Large intestine (tissue), 3 donors: ENCODE measurements at regions not wholly inside any gene's neighbourhood (a gene's known extent, or its start where the extent isn't known, plus 50 kb on each side); places are given as distances from the start of the nearest gene placed in this dataset.

Source experiments
- DNase-seq, 2 donors: peaks; one replicate each; pipeline versions ENCODE4 v3.0.0 to v3.0.0-alpha.2; 2013
- H3K27ac ChIP-seq: one replicate; pipeline ENCODE4 v1.5.1; 2013; ENCODE audit warnings: low read length
- H3K27me3 ChIP-seq: 2 replicates; pipeline ENCODE4 v1.6.1; 2013; ENCODE audit warnings: low read length; ENCODE audit not compliant: control insufficient read depth, insufficient read depth
- H3K36me3 ChIP-seq: 2 replicates; pipeline ENCODE4 v1.6.1; 2013; ENCODE audit warnings: low read length; ENCODE audit not compliant: control insufficient read depth, insufficient read depth
- H3K4me1 ChIP-seq: one replicate; pipeline ENCODE4 v1.6.1; 2013; ENCODE audit warnings: low read length; ENCODE audit not compliant: control insufficient read depth, insufficient read depth
- H3K4me3 ChIP-seq: one replicate; pipeline ENCODE4 v1.5.1; 2013; ENCODE audit warnings: low read length
- H3K9me3 ChIP-seq: one replicate; pipeline ENCODE4 v1.6.1; 2013; ENCODE audit warnings: mild to moderate bottlenecking, low read depth, low read length, moderate library complexity; ENCODE audit not compliant: control insufficient read depth
- WGBS: methylation state at CpG from one replicate; pipeline ENCODE4 v1.1.5; 2013; ENCODE audit warnings: low lambda C conversion rate; ENCODE audit not compliant: insufficient coverage; 5-methylcytosine and 5-hydroxymethylcytosine counted together

DNA sequence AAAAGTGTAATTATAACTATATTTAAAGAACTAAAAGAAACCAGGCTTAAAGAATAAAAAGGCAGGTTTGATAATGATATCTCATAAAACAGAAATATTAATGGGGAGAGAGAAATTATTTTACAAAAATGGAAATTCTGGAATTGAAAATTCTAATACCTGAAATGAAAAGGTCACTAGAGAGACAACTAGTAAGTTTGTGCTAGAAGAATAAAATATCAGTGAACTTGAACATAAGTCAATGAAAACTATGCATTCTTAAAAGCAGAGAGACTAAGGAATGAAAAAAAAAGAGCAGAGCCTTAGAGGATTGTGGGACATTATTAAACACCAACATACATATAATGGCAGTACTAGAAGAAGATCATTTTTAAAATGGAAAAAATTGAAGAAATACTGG lies 1475.0 kb upstream of the ZEB2 start:
- Histone ChIP-seq H3K27ac (no peak overlapping the region), H3K4me3 (no peak overlapping the region), H3K9me3 (peaks cover 11% of the 10 kb centered on the region), H3K36me3 (no peaks in the 10 kb centered on the region), H3K4me1 (no peaks in the 10 kb centered on the region), H3K27me3 (no peaks in the 10 kb centered on the region)
- no peak for DNase-seq

- WGBS, result 100% methylated on average over 2 of the region's 3 CpGs
These were observed 1472.7 kb upstream of the ZEB2 start for GRCh38 chr2:145992572-145992971.

DNA sequence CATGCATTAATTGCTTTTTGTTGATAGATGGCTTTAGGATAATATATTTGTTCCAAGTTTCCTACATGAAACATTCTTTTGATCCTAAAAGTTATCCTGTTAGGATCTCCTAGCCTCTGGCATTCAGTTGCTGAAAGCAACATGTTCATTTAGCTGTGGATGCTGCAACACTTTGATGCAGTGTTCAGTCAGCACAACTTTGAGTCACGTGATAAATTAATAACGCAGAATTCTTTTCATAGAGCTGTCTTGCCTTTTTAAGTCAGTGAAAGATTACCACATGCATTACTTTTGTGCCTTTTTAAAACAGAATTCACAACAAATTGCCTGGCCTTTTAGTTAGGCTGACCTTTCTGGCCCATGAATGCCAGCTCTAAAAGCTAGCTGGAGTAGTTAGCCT lies 1467.9 kb upstream of the ZEB2 start:
- no CpG with 5 or more reads among the region's 2 CpGs for WGBS
- H3K4me3 ChIP-seq, result no peak overlapping the region

More at GRCh38 chr2:145992572-145992971, 1472.7 kb upstream of the ZEB2 start:
- Histone ChIP-seq H3K27ac (no peak overlapping the region), H3K27me3 (no peaks in the 10 kb centered on the region), H3K9me3 (peaks cover 11% of the 10 kb centered on the region), H3K4me1 (no peaks in the 10 kb centered on the region), H3K36me3 (no peaks in the 10 kb centered on the region), H3K4me3 (no peak overlapping the region)
- DNase-seq, result no peak

DNA sequence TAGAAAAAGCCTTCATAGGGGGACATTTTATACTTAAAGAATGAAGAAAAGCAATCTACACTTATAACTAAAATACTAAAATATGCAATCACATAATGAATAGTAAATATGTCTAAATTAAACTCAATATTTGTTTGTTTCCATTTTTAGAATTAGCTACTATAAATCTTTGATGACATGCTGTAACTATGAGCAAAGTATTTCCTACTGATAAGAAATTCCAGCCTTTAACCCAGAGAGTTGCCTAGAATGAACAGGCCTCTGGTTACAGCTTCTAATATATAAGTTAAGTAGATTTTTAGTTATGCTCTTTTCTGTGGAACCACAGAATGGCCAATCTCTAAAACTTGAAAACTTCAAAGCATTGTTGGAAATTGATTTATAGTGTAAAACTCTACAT lies 1465.6 kb upstream of the ZEB2 start:
- Histone ChIP-seq H3K27ac (no peak overlapping the region), H3K36me3 (no peaks in the 10 kb centered on the region), H3K4me3 (no peak overlapping the region), H3K4me1 (no peaks in the 10 kb centered on the region), H3K9me3 (no peaks in the 10 kb centered on the region), H3K27me3 (no peaks in the 10 kb centered on the region)
- peak in 1 of 2 donors; percentile 3 for DNase-seq

More for the DNA sequence above, 1467.9 kb upstream of the ZEB2 start:
- DNase-seq, result no peak
- Histone ChIP-seq H3K27ac (no peak overlapping the region), H3K27me3 (no peaks in the 10 kb centered on the region), H3K9me3 (no peaks in the 10 kb centered on the region), H3K36me3 (no peaks in the 10 kb centered on the region), H3K4me1 (no peaks in the 10 kb centered on the region)

- Histone ChIP-seq H3K27ac (no peak overlapping the region), H3K4me1 (no peaks in the 10 kb centered on the region), H3K9me3 (no peaks in the 10 kb centered on the region), H3K27me3 (no peaks in the 10 kb centered on the region), H3K36me3 (no peaks in the 10 kb centered on the region), H3K4me3 (no peak overlapping the region)
- WGBS, result 100% methylated on average over 1 of the region's 2 CpGs
- no peak for DNase-seq
These were observed 1464.7 kb upstream of the ZEB2 start for GRCh38 chr2:145984580-145984979.

DNA sequence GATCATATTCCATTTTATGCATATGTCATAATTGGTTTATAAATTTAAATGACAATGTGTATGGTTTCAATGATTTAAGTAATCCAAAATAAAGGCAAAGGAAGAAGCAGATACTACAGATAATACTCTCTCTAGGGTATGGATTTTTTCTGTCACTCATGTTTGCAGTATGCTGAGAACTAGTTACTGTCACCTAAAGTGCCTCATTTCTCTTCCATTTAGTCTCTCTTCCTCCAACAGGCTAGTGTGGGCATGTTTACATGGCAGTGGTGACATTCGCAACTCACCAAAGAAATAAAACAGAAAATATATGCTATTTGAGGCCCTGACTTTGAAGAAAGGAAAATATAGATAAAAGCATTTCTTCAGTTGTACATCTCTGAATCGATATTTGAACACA lies 1460.4 kb upstream of the ZEB2 start:
- no peak for DNase-seq
- Histone ChIP-seq H3K9me3 (no peaks in the 10 kb centered on the region), H3K4me1 (no peaks in the 10 kb centered on the region), H3K4me3 (no peak overlapping the region), H3K27me3 (no peaks in the 10 kb centered on the region), H3K27ac (no peak overlapping the region), H3K36me3 (no peaks in the 10 kb centered on the region)
- no CpG with 5 or more reads among the region's 2 CpGs for WGBS

DNA sequence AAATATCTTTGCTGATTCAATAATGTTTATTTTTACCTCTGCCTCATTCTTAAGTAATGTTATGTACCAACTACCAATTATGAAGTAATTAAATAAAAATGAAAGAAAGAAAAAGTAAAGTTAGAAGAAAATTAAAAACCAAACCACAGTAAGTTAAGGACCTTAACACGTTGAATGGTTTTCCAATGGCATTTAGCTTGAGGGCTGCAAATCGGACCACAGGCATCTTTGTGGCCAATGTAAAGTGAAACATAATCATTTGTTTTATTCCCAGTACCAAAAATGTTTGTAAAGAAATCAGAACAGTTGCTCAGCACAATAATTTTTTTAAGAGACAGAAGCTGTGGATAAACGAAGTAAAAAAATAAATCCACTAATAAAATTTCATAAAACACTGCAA lies 1455.5 kb upstream of the ZEB2 start:
- no peak overlapping the region for H3K27ac ChIP-seq

GRCh38 chr2:145961846-145962245 lies 1441.9 kb upstream of the ZEB2 start:
- Histone ChIP-seq H3K9me3 (peaks cover 14% of the 10 kb centered on the region), H3K27me3 (no peaks in the 10 kb centered on the region), H3K4me3 (no peak overlapping the region), H3K27ac (no peak overlapping the region), H3K36me3 (no peaks in the 10 kb centered on the region), H3K4me1 (no peaks in the 10 kb centered on the region)
- DNase-seq, result no peak
- no CpG with 5 or more reads among the region's 1 CpG for WGBS

More for the DNA sequence above, 1455.5 kb upstream of the ZEB2 start:
- Histone ChIP-seq H3K4me1 (no peaks in the 10 kb centered on the region), H3K27me3 (no peaks in the 10 kb centered on the region), H3K36me3 (no peaks in the 10 kb centered on the region), H3K4me3 (no peak overlapping the region), H3K9me3 (no peaks in the 10 kb centered on the region)
- no CpG with 5 or more reads among the region's 3 CpGs for WGBS
- no peak for DNase-seq

GRCh38 chr2:145960479-145961163 lies 1440.7 kb upstream of the ZEB2 start:
- Histone ChIP-seq H3K27me3 (no peaks in the 10 kb centered on the region), H3K9me3 (peaks cover 20% of the 10 kb centered on the region), H3K36me3 (no peaks in the 10 kb centered on the region), H3K27ac (no peak overlapping the region), H3K4me1 (no peaks in the 10 kb centered on the region), H3K4me3 (no peak overlapping the region)
- no peak for DNase-seq
- WGBS, result no CpG with 5 or more reads among the region's 23 CpGs

DNA sequence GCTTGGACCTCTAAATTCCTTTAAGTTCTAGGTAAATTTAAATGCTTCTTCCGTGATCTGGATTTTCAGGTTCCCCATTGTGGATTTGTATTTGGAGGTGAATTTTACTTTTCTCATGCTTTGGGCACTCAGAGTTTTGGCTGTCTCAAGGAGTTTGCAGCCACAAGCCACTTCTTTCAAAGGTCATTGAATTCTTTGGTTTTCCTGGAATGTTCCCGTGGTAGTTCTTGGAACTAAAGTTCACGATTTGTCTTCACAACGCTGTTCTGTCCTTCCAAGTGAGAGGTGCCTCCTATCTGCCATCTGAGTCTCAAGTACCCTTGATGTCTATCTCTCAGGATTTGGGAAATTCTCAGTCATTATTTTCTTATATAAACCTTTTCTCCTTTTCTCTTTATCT lies 1438.7 kb upstream of the ZEB2 start:
- Histone ChIP-seq H3K4me1 (no peaks in the 10 kb centered on the region), H3K4me3 (no peak overlapping the region), H3K9me3 (peaks cover 21% of the 10 kb centered on the region), H3K27ac (no peak overlapping the region), H3K36me3 (no peaks in the 10 kb centered on the region), H3K27me3 (no peaks in the 10 kb centered on the region)
- whole genome bisulfite sequencing, result 96% methylated on average over 4 of the region's 4 CpGs
- DNase-seq, result no peak

- Histone ChIP-seq H3K27ac (no peak overlapping the region), H3K4me1 (no peaks in the 10 kb centered on the region), H3K27me3 (no peaks in the 10 kb centered on the region), H3K36me3 (no peaks in the 10 kb centered on the region), H3K9me3 (peaks cover 23% of the 10 kb centered on the region), H3K4me3 (no peak overlapping the region)
- WGBS, result no CpG with 5 or more reads among the region's 1 CpG
- DNase-seq, result no peak
These were observed 1438.0 kb upstream of the ZEB2 start for GRCh38 chr2:145957929-145958328.
